Islet of Langerhans (tissue), 1 donor: ENCODE measurements at regions not wholly inside any gene's neighbourhood (a gene's known extent, or its start where the extent isn't known, plus 50 kb on each side); places are given as distances from the start of the nearest gene placed in this dataset.

ENCODE experiments used
- FAIRE-seq: peaks from one replicate; lab custom pipeline; 2011; peaks lifted over from hg19 to GRCh38; lab: Jason Lieb, UNC

- no peak for FAIRE-seq
Observed at GRCh38 chr21:21605521-21605920, 607.3 kb downstream of the NCAM2 start.

GRCh38 chr21:21606041-21606440 lies 607.8 kb downstream of the NCAM2 start:
- no peak for FAIRE-seq

GRCh38 chr21:21612466-21612865 lies 614.3 kb downstream of the NCAM2 start:
- no peak for FAIRE-seq

GRCh38 chr21:21614966-21615365 lies 616.8 kb downstream of the NCAM2 start:
- no peak for FAIRE-seq

- no peak for FAIRE-seq
Observed at GRCh38 chr21:21622460-21623234, 624.4 kb downstream of the NCAM2 start.

DNA sequence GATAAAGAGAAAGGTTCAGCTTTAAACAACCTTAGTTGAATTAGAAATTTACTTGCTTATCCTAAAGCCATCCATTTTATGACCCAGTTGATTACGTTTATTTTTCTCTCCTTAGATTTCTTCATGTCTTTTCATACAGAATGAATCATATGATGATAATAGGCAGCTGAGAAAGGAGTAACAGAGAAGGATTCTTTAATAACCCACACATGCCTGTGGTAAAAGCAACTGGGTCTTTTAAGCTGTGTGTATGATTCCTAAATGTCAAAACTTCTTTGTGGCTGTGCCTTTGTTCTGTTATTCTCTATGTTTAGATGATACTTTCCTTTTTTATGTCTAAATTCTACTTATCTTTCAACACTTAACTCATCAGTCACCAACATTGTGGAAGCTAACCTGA lies 626.5 kb downstream of the NCAM2 start:
- no peak for FAIRE-seq

GRCh38 chr21:21631961-21632360 lies 633.8 kb downstream of the NCAM2 start:
- no peak for FAIRE-seq

DNA sequence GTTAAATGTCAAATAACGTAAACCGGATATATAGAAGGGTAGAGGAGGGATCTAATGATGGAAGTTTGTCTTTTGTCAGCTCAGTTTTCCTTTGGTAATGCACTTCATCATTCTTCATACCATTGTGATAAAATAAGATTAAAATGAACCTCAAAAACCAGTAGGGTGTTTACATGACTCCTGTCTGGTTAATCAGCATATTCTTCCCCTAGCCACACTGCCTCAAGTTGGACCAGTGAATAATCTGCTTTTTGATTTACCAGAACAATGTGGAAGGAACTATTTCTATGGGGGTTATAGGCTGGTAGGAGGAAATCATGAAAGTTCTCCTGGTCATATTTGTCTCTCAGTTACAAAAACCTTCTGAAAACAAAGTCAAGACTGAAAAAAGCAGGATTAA lies 634.7 kb downstream of the NCAM2 start:
- no peak for FAIRE-seq

DNA sequence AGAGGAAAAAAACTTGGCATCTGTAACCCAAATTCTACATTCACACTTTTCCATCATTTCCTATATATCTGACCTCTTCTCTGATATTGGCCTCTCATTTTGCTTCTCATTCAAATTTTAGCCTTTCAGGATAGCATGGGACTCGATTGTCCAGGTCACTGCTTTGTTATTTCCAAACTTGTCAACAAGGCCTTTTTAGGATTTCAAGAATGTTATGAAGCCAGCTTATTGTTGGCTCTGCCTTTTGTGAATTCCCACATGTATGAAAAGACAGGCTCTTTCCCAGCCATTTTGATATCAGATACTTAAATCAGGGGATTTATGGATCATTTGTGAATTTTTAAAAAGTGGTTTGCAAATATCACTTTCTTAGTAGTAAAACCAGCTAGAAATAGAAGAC lies 663.5 kb downstream of the NCAM2 start:
- no peak for FAIRE-seq

- no peak for FAIRE-seq
Observed at GRCh38 chr21:21662776-21663175, 664.6 kb downstream of the NCAM2 start.

- FAIRE-seq: no peak
Observed at GRCh38 chr21:21664871-21665270, 666.7 kb downstream of the NCAM2 start.

GRCh38 chr21:21666689-21667088 lies 668.5 kb downstream of the NCAM2 start:
- FAIRE-seq: no peak

- no peak for FAIRE-seq
Observed at GRCh38 chr21:21668198-21668597, 670.0 kb downstream of the NCAM2 start.

- FAIRE-seq: no peak
Observed at GRCh38 chr21:21673959-21674358, 675.8 kb downstream of the NCAM2 start.

DNA sequence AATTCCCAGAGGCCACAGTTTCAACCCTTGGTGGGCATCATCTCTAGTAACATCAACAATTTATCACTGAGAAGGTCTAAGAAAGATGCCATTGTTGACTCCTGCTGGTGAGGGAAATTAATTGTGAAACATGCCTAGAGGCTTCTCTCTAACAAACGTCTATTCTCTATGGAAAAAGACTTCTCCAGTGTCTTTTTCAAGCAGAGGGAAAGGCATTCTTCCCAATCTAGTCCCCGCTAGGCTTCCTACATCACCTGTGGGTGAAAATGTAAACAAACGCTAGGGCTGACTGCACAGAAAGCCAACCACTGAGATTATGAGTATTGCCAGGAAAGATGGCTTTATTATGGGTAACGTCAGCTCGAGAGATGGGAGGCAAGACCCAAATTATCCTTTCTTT lies 677.4 kb downstream of the NCAM2 start:
- FAIRE-seq: no peak

DNA sequence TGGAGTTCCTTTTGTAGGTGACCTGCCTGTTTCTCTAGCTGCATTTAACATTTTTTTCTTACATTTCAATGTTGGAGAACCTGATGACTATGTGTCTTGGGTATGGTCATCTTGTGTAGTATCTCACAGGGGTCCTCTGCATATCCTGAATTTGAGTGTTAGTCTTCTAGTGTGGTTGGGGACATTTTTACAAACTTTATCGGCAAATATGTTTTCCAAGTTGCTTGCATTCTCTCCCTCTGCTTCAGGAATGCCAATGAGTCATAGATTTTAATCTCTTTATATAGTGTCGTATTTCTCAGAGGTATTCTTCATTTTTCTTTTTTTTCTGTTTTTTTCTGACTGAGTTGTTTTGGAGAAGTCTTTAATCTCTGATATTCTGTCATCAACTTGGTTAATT lies 684.0 kb downstream of the NCAM2 start:
- FAIRE-seq: no peak

GRCh38 chr21:21688889-21689288 lies 690.7 kb downstream of the NCAM2 start:
- FAIRE-seq: no peak

DNA sequence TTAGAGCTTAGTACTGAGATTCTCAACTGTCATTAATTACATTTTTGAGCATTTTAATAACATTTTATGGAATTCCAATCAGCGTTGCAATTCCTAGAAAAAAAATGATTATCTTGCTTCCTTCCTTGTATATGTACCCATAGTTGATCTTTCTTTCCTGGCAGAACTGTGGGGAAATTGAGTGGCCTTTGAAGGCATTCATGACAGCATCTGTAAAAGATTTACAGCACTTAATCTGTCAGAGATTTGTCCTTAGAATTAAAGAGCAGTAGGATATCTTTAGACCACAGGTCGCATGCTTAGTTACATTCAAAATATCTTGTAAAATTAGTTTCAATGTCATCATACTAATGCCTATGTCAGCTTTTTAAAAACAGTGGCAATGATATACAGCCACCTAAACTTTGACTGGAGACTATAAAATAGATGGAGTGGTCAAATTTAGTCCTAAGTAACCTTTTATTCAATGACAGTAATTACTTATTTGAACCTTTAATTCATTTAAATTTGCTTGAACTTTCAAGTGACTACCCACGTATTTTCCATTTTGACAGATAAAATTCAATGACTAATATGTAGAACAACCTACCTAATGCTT lies 692.0 kb downstream of the NCAM2 start:
- FAIRE-seq: no peak

- FAIRE-seq: no peak
Observed at GRCh38 chr21:21712748-21713520, 714.7 kb downstream of the NCAM2 start.

- no peak for FAIRE-seq
Observed at GRCh38 chr21:21713651-21714180, 715.5 kb downstream of the NCAM2 start.

DNA sequence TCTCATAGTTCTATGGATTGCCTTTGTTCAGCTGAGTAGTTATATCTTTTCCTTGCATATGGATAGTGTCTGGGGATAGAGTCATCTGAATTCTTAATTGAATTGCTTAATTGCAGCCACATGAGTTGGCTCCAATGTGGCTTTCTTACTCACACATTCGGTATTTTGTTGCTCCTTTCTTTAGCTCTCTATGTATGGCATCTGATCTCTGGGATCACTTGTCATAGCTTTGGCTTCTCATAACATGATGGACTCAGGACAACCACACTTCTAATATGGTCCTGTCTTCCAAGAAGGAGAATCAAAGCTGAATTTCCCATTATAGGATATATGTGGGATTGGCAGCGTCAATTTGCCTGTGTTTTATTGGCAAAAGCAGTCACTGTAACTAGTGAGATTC lies 716.2 kb downstream of the NCAM2 start:
- no peak for FAIRE-seq

DNA sequence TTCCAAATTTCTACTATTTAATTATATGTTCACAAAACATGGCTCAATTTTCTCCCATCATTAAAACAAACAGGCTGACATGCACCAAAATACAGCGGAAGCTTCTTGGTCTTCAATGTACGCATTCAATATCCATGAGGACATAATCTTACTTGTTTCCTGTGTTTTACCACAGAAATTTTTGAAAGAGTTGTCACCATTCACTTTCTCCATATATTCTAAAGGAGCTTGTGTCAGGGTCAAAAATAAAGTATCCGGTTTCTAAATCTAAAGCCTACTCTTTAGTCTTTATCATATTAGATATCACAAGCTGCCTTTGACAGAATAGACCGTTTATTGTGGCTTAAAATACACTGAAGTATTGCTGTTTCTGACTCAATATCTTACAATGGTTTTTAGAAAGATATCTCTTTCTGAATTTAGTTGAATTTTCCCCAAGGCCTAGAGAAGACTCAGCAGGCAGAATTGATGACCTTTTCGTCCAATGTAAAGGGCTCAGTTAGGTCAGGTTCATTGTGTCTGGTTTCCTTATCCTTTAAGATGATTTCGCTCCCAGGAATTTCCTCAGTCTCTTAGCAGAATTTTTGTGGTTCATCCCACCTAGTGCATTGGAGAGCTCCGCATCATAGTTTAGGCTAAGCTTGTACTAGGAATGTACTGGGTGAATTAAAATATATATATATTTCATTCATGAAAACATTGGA lies 717.2 kb downstream of the NCAM2 start:
- no peak for FAIRE-seq

GRCh38 chr21:21722731-21723130 lies 724.5 kb downstream of the NCAM2 start:
- FAIRE-seq: no peak
